ENCODE measurements at regions not wholly inside any gene's neighbourhood (a gene's known extent, or its start where the extent isn't known, plus 50 kb on each side); places are given as distances from the start of the nearest gene placed in this dataset.
"Not testable (repeated sequence)": the region's sequence is repeated elsewhere in the genome, so short reads cannot be mapped to it uniquely, and the experiment has no call there.

DNA sequence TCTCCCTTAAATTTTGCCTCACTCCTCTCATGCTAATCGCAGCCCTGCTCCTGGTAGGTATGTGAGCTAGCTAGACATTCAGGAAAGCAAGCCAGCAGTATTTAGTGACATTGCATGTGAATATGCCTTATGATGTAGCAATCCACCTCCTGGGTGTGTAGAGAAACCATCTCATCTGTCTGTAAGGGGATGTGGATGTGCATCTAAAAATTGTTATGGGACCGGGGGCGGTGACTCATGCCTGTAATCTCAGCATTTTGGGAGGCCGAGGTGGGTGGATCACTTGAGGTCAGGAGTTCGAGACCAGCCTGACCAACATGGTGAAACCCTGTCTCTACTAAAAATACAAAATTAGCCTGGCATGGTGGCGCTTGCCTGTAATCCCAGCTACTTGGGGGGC, 60.1 kb upstream of the KIT start:
- TF ChIP-seq, protein P1, sequence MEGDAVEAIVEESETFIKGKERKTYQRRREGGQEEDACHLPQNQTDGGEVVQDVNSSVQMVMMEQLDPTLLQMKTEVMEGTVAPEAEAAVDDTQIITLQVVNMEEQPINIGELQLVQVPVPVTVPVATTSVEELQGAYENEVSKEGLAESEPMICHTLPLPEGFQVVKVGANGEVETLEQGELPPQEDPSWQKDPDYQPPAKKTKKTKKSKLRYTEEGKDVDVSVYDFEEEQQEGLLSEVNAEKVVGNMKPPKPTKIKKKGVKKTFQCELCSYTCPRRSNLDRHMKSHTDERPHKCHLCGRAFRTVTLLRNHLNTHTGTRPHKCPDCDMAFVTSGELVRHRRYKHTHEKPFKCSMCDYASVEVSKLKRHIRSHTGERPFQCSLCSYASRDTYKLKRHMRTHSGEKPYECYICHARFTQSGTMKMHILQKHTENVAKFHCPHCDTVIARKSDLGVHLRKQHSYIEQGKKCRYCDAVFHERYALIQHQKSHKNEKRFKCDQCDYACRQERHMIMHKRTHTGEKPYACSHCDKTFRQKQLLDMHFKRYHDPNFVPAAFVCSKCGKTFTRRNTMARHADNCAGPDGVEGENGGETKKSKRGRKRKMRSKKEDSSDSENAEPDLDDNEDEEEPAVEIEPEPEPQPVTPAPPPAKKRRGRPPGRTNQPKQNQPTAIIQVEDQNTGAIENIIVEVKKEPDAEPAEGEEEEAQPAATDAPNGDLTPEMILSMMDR (IDR thresholded peaks at IDR 0.05; ENCODE audit: borderline replicate concordance, extremely low read depth, low read length, poor library complexity, severe bottlenecking): not testable (repeated sequence)
- not testable (repeated sequence) for TF ChIP-seq EZH2 (IDR thresholded peaks at IDR 0.05; ENCODE audit: borderline replicate concordance, low read depth, low read length, severe bottlenecking)
